ENCODE measurements at regions not wholly inside any gene's neighbourhood (a gene's known extent, or its start where the extent isn't known, plus 50 kb on each side); places are given as distances from the start of the nearest gene placed in this dataset.

- H3K4me3 ChIP-seq (ENCODE audit: low read length) = no peak overlapping the region
Measured at GRCh38 chr5:171676286-171676944, 109.2 kb upstream of the SMIM23 start.

GRCh38 chr5:171678646-171679045, 107.0 kb upstream of the SMIM23 start:
- Histone ChIP-seq H3F3A (ENCODE audit: insufficient read depth, low read length, poor library complexity, severe bottlenecking) (no peaks in the 10 kb centered on the region), H3K27me3 (ENCODE audit: insufficient read depth, low read depth, low read length) (no peaks in the 10 kb centered on the region), H2AFZ (ENCODE audit: low read depth, low read length) (no peak overlapping the region), H3K9ac (ENCODE audit: low read length) (no peak overlapping the region), H3K9me2 (ENCODE audit: insufficient read depth, low read length) (no peaks in the 10 kb centered on the region), H3K4me2 (ENCODE audit: low read length) (no peak overlapping the region), H3K27ac (ENCODE audit: low read length) (no peak overlapping the region), H3K4me3 (ENCODE audit: low read length) (no peak overlapping the region), H4K20me1 (ENCODE audit: insufficient read depth) (no peaks in the 10 kb centered on the region), H3K9me3 (ENCODE audit: low read length) (no peaks in the 10 kb centered on the region), H3K79me2 (replicated peaks; ENCODE audit: insufficient read depth, low read length) (no peaks in the 10 kb centered on the region), H3K36me3 (ENCODE audit: insufficient read depth, low read length) (no peaks in the 10 kb centered on the region)
- TF ChIP-seq RAD21 (conservative IDR thresholded peaks at IDR 0.05) (no peak), MXI1 (conservative IDR thresholded peaks at IDR 0.05; ENCODE audit: poor library complexity, severe bottlenecking) (no peak), REST (IDR thresholded peaks at IDR 0.05; ENCODE audit: borderline replicate concordance) (no peak), EP300 (conservative IDR thresholded peaks at IDR 0.05; ENCODE audit: poor library complexity, severe bottlenecking) (no peak), SMC3 (conservative IDR thresholded peaks at IDR 0.05; ENCODE audit: poor library complexity) (no peak)

More at GRCh38 chr5:171676286-171676944, 109.2 kb upstream of the SMIM23 start:
- Histone ChIP-seq H3K4me2 (ENCODE audit: low read length) (no peak overlapping the region), H3K79me2 (replicated peaks; ENCODE audit: insufficient read depth, low read length) (no peaks in the 10 kb centered on the region), H4K20me1 (ENCODE audit: insufficient read depth) (no peaks in the 10 kb centered on the region), H3F3A (ENCODE audit: insufficient read depth, low read length, poor library complexity, severe bottlenecking) (no peaks in the 10 kb centered on the region), H3K9me2 (ENCODE audit: insufficient read depth, low read length) (no peaks in the 10 kb centered on the region), H3K27me3 (ENCODE audit: insufficient read depth, low read depth, low read length) (no peaks in the 10 kb centered on the region), H3K9ac (ENCODE audit: low read length) (no peak overlapping the region), H3K9me3 (ENCODE audit: low read length) (no peaks in the 10 kb centered on the region), H3K36me3 (ENCODE audit: insufficient read depth, low read length) (no peaks in the 10 kb centered on the region), H2AFZ (ENCODE audit: low read depth, low read length) (no peak overlapping the region), H3K27ac (ENCODE audit: low read length) (no peak overlapping the region)
- TF ChIP-seq EP300 (conservative IDR thresholded peaks at IDR 0.05; ENCODE audit: poor library complexity, severe bottlenecking) (no peak), MXI1 (conservative IDR thresholded peaks at IDR 0.05; ENCODE audit: poor library complexity, severe bottlenecking) (no peak), POLR2AphosphoS5 (IDR thresholded peaks at IDR 0.05) (no peak), RAD21 (conservative IDR thresholded peaks at IDR 0.05) (no peak), EZH2 (IDR thresholded peaks at IDR 0.05; ENCODE audit: borderline replicate concordance, insufficient read depth, low read length, poor library complexity, severe bottlenecking) (no peak), REST (IDR thresholded peaks at IDR 0.05; ENCODE audit: borderline replicate concordance) (no peak), TAF1 (IDR thresholded peaks at IDR 0.05; ENCODE audit: low read depth) (no peak), SMC3 (conservative IDR thresholded peaks at IDR 0.05; ENCODE audit: poor library complexity) (no peak), CTCF (IDR thresholded peaks at IDR 0.05; ENCODE audit: poor library complexity, severe bottlenecking) (no peak)

All from neural cell (in vitro differentiated cells).